Head of caudate nucleus (tissue), 42 donors: ENCODE measurements at regions not wholly inside any gene's neighbourhood (a gene's known extent, or its start where the extent isn't known, plus 50 kb on each side); places are given as distances from the start of the nearest gene placed in this dataset.
"Not testable (repeated sequence)": the region's sequence is repeated elsewhere in the genome, so short reads cannot be mapped to it uniquely, and the experiment has no call there.

ENCODE experiments used
- DNase-seq, 42 donors: peaks; one replicate each; pipeline versions ENCODE4 v3.0.0 to v3.0.0-alpha.2; 2020 to 2021; ENCODE audit warnings: mixed read lengths in 7 of 42
- intact Hi-C: fragments of 100-400 bp; cut with DNase I; formaldehyde crosslinking; loops from one replicate; pipeline ENCODE4 v1.15.0; 2022

- DNase-seq, result no peak
- intact Hi-C loops, result no loop called here
Observed at GRCh38 chr12:125852116-125852515, 786.9 kb downstream of the AACS start.

- no peak for DNase-seq
- intact Hi-C loops, result no loop called here
Observed at GRCh38 chr12:125852679-125853078, 787.4 kb downstream of the AACS start.

- intact Hi-C loops, result no loop called here
- no peak for DNase-seq
Observed at GRCh38 chr12:125853670-125854069, 788.4 kb downstream of the AACS start.

GRCh38 chr12:125856366-125856765, 791.1 kb downstream of the AACS start:
- no peak for DNase-seq
- intact Hi-C loops, result no loop called here

- DNase-seq, result peak in 14 of 42 donors; percentile 2 to 66 (median 20)
- intact Hi-C loops, result no loop called here
Observed at GRCh38 chr12:125856896-125857295, 791.7 kb downstream of the AACS start.

- intact Hi-C loops, result no loop called here
- no peak for DNase-seq
Observed at GRCh38 chr12:125860672-125861288, 795.5 kb downstream of the AACS start.

GRCh38 chr12:125861299-125862281, 796.4 kb downstream of the AACS start:
- intact Hi-C loops, result no loop called here
- DNase-seq, result peak in 38 of 42 donors; percentile 5 to 67 (median 42)

GRCh38 chr12:125865236-125865635, 800.0 kb downstream of the AACS start:
- DNase-seq, intact Hi-C loops: not testable (repeated sequence)

GRCh38 chr12:125871811-125872594, 806.8 kb downstream of the AACS start:
- DNase-seq, result no peak
- intact Hi-C loops, result no loop called here

GRCh38 chr12:125873016-125873415, 807.8 kb downstream of the AACS start:
- DNase-seq, result no peak
- intact Hi-C loops, result no loop called here

- intact Hi-C loops, result no loop called here
Observed at GRCh38 chr12:125878483-125878882, 813.2 kb downstream of the AACS start.

GRCh38 chr12:125882141-125882540, 816.9 kb downstream of the AACS start:
- peak in 12 of 42 donors; percentile 8 to 52 (median 19) for DNase-seq
- intact Hi-C loops, result no loop called here

More at GRCh38 chr12:125878483-125878882, 813.2 kb downstream of the AACS start:
- no peak for DNase-seq

GRCh38 chr12:125888921-125889320, 823.7 kb downstream of the AACS start:
- intact Hi-C loops, result no loop called here
- DNase-seq, result no peak

GRCh38 chr12:125889742-125890141, 824.5 kb downstream of the AACS start:
- intact Hi-C loops, result no loop called here
- peak in 30 of 42 donors; percentile 3 to 58 (median 22) for DNase-seq

GRCh38 chr12:125890366-125890905, 825.2 kb downstream of the AACS start:
- DNase-seq, result no peak
- intact Hi-C loops, result no loop called here

- DNase-seq, result peak in 5 of 42 donors; percentile 2 to 37 (median 7)
- intact Hi-C loops, result no loop called here
Observed at GRCh38 chr12:125890971-125891370, 825.7 kb downstream of the AACS start.

GRCh38 chr12:125892276-125892675, 827.0 kb downstream of the AACS start:
- no peak for DNase-seq
- intact Hi-C loops, result no loop called here

GRCh38 chr12:125902991-125903390, 837.8 kb downstream of the AACS start:
- DNase-seq, result no peak
- intact Hi-C loops, result no loop called here

- intact Hi-C loops, result no loop called here
- DNase-seq, result no peak
Observed at GRCh38 chr12:125907351-125907750, 842.1 kb downstream of the AACS start.
